Chondrocyte (in vitro differentiated cells): ENCODE measurements at regions not wholly inside any gene's neighbourhood (a gene's known extent, or its start where the extent isn't known, plus 50 kb on each side); places are given as distances from the start of the nearest gene placed in this dataset.

Experiments
- DNase-seq: peaks from one replicate; pipeline ENCODE4 v3.0.0; 2021; ENCODE audit warnings: mixed read lengths, low spot score
- H3K27ac Mint-ChIP-seq: one replicate; pipeline ENCODE4 v1.8.0; 2021; ENCODE audit warnings: mild to moderate bottlenecking, moderate library complexity, mixed read lengths; ENCODE audit not compliant: unreplicated experiment
- H3K27me3 Mint-ChIP-seq: 2 replicates; pipeline ENCODE4 v1.8.0; 2021; ENCODE audit warnings: low read depth, mixed read lengths
- H3K36me3 Mint-ChIP-seq: 2 replicates; pipeline ENCODE4 v1.8.0; 2021; ENCODE audit warnings: low read depth, mixed read lengths
- H3K4me1 Mint-ChIP-seq: 2 replicates; pipeline ENCODE4 v1.8.0; 2021; ENCODE audit warnings: low read depth, mild to moderate bottlenecking, mixed read lengths
- H3K4me3 Mint-ChIP-seq: one replicate; pipeline ENCODE4 v1.8.0; 2021; ENCODE audit warnings: mild to moderate bottlenecking, moderate library complexity, mixed read lengths; ENCODE audit not compliant: unreplicated experiment
- H3K9me3 Mint-ChIP-seq: 2 replicates; pipeline ENCODE4 v1.8.0; 2021; ENCODE audit warnings: low read depth, mixed read lengths
- CTCF ChIP-seq: fragments of 200-600 bp; sonication (generic); IDR thresholded peaks from 2 replicates; pipeline ENCODE4 v1.5.0; 2021; ENCODE audit warnings: antibody characterized with exemption, mild to moderate bottlenecking, moderate library complexity

GRCh38 chr9:89838621-89839020 is 233.8 kb downstream of the GADD45G start:
- no peaks in the 10 kb centered on the region for H3K9me3 Mint-ChIP-seq
- no peak overlapping the region for H3K27ac Mint-ChIP-seq
- no peak for DNase-seq
- H3K4me1 Mint-ChIP-seq: peaks cover 7% of the 10 kb centered on the region
- H3K36me3 Mint-ChIP-seq: no peaks in the 10 kb centered on the region
- peaks cover 10% of the 10 kb centered on the region for H3K27me3 Mint-ChIP-seq
- H3K4me3 Mint-ChIP-seq: no peak overlapping the region
- TF ChIP-seq CTCF: no peak

GRCh38 chr9:89839449-89839848 is 234.6 kb downstream of the GADD45G start:
- Mint-ChIP-seq H3K27me3 (peaks cover 9% of the 10 kb centered on the region), H3K4me3 (no peak overlapping the region), H3K4me1 (peaks cover 7% of the 10 kb centered on the region), H3K36me3 (no peaks in the 10 kb centered on the region), H3K27ac (no peak overlapping the region), H3K9me3 (no peaks in the 10 kb centered on the region)
- no peak for DNase-seq
- no peak for TF ChIP-seq CTCF

- H3K27ac Mint-ChIP-seq: no peak overlapping the region
- DNase-seq: no peak
- no peak for TF ChIP-seq CTCF
- H3K36me3 Mint-ChIP-seq: no peaks in the 10 kb centered on the region
- H3K9me3 Mint-ChIP-seq: no peaks in the 10 kb centered on the region
- H3K4me1 Mint-ChIP-seq: peaks cover 7% of the 10 kb centered on the region
- no peak overlapping the region for H3K4me3 Mint-ChIP-seq
- H3K27me3 Mint-ChIP-seq: peaks cover 5% of the 10 kb centered on the region
Observed at GRCh38 chr9:89839952-89840351, 235.1 kb downstream of the GADD45G start.

GRCh38 chr9:89841456-89841855 is 236.6 kb downstream of the GADD45G start:
- Mint-ChIP-seq H3K36me3 (no peaks in the 10 kb centered on the region), H3K4me1 (peaks cover 7% of the 10 kb centered on the region), H3K9me3 (no peaks in the 10 kb centered on the region), H3K27ac (no peak overlapping the region), H3K4me3 (no peak overlapping the region), H3K27me3 (peaks cover 4% of the 10 kb centered on the region)
- DNase-seq: no peak
- no peak for TF ChIP-seq CTCF

GRCh38 chr9:89842267-89842768 is 237.5 kb downstream of the GADD45G start:
- no peak overlapping the region for H3K4me3 Mint-ChIP-seq
- H3K9me3 Mint-ChIP-seq: peaks cover 5% of the 10 kb centered on the region
- H3K36me3 Mint-ChIP-seq: no peaks in the 10 kb centered on the region
- TF ChIP-seq CTCF: no peak
- peaks cover 7% of the 10 kb centered on the region for H3K4me1 Mint-ChIP-seq
- peaks cover 7% of the 10 kb centered on the region for H3K27me3 Mint-ChIP-seq
- no peak overlapping the region for H3K27ac Mint-ChIP-seq
- no peak for DNase-seq
